ENCODE measurements at regions not wholly inside any gene's neighbourhood (a gene's known extent, or its start where the extent isn't known, plus 50 kb on each side); places are given as distances from the start of the nearest gene placed in this dataset.

GRCh38 chr13:76330761-76331160 lies 555.4 kb downstream of the KCTD12 start:
- WGBS, 2 donors, result 60 to 81% methylated on average over 2 of the region's 2 CpGs
- Histone ChIP-seq H3K4me1 (peaks cover 0 to 65% (median 35%) of the 10 kb centered on the region in 4 donors), H3K27me3 (no peaks in the 10 kb centered on the region), H3K4me3 (no peak overlapping the region), H3K36me3 (no peaks in the 10 kb centered on the region), H3K9me3 (no peaks in the 10 kb centered on the region), H3K27ac (peak overlapping the region in 1 of 4 donors; percentile 68)
- DNase-seq, result no peak
- no peak for TF ChIP-seq POLR2AphosphoS5 (IDR thresholded peaks at IDR 0.05)
- TF ChIP-seq EP300 (IDR thresholded peaks at IDR 0.05), result no peak
- TF ChIP-seq, protein P1, sequence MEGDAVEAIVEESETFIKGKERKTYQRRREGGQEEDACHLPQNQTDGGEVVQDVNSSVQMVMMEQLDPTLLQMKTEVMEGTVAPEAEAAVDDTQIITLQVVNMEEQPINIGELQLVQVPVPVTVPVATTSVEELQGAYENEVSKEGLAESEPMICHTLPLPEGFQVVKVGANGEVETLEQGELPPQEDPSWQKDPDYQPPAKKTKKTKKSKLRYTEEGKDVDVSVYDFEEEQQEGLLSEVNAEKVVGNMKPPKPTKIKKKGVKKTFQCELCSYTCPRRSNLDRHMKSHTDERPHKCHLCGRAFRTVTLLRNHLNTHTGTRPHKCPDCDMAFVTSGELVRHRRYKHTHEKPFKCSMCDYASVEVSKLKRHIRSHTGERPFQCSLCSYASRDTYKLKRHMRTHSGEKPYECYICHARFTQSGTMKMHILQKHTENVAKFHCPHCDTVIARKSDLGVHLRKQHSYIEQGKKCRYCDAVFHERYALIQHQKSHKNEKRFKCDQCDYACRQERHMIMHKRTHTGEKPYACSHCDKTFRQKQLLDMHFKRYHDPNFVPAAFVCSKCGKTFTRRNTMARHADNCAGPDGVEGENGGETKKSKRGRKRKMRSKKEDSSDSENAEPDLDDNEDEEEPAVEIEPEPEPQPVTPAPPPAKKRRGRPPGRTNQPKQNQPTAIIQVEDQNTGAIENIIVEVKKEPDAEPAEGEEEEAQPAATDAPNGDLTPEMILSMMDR (IDR thresholded peaks at IDR 0.05), result no peak
- TF ChIP-seq POLR2A (IDR thresholded peaks at IDR 0.05), result no peak
- intact Hi-C loops (cut with DNase I), result loop anchor here (5.0 kb wide), 1 partner anchor 57 kb away; no protein-coding TSS in a partner anchor

- H3K4me1 ChIP-seq, result peaks cover 0 to 58% (median 31%) of the 10 kb centered on the region in 4 donors
- H3K9me3 ChIP-seq, result no peaks in the 10 kb centered on the region
- intact Hi-C loops (cut with DNase I), result loop anchor here (5.0 kb wide), 1 partner anchor 57 kb away; no protein-coding TSS in a partner anchor
- WGBS, 2 donors, result 43 to 76% methylated on average over 2 of the region's 2 CpGs
- H3K27me3 ChIP-seq, result no peaks in the 10 kb centered on the region
- H3K36me3 ChIP-seq, result no peaks in the 10 kb centered on the region
- H3K4me3 ChIP-seq, result no peak overlapping the region
- no peak for TF ChIP-seq POLR2AphosphoS5 (IDR thresholded peaks at IDR 0.05)
- no peak for TF ChIP-seq EP300 (IDR thresholded peaks at IDR 0.05)
- TF ChIP-seq, protein P1 (IDR thresholded peaks at IDR 0.05), result no peak
- TF ChIP-seq POLR2A (IDR thresholded peaks at IDR 0.05), result no peak
- no peak for DNase-seq
- peak overlapping the region in 1 of 4 donors; percentile 68 for H3K27ac ChIP-seq
These were observed 556.2 kb downstream of the KCTD12 start for GRCh38 chr13:76329866-76330580.

DNA sequence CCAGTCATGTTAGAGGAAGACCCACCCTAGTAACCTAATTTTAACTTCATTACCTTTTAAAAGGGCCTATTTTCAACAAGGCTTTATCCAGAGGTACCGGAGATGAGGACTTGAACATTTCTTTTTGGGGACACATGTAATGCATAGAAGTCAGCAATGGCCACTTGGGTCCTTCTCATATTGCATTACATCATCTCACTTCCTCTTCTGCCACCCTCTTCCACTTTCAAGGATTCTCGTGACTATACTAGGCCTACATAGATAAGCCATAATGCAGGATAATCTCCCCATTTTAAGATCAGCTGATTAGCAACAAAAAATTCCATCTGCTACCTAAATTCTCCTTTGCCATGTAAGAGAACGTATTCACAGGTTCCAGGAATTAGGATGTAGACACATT lies 557.2 kb downstream of the KCTD12 start:
- H3K27ac ChIP-seq, result no peak overlapping the region
- no peaks in the 10 kb centered on the region for H3K9me3 ChIP-seq
- H3K4me1 ChIP-seq, result peaks cover 0 to 48% (median 26%) of the 10 kb centered on the region in 4 donors
- H3K4me3 ChIP-seq, result no peak overlapping the region
- DNase-seq, result no peak
- TF ChIP-seq POLR2A (IDR thresholded peaks at IDR 0.05), result no peak
- TF ChIP-seq POLR2AphosphoS5 (IDR thresholded peaks at IDR 0.05), result no peak
- TF ChIP-seq, protein P1 (IDR thresholded peaks at IDR 0.05), result no peak
- no peak for TF ChIP-seq EP300 (IDR thresholded peaks at IDR 0.05)
- intact Hi-C loops (cut with DNase I), result no loop called here
- 76 to 86% methylated on average over 3 of the region's 3 CpGs for WGBS, 2 donors
- H3K36me3 ChIP-seq, result no peaks in the 10 kb centered on the region
- H3K27me3 ChIP-seq, result no peaks in the 10 kb centered on the region

DNA sequence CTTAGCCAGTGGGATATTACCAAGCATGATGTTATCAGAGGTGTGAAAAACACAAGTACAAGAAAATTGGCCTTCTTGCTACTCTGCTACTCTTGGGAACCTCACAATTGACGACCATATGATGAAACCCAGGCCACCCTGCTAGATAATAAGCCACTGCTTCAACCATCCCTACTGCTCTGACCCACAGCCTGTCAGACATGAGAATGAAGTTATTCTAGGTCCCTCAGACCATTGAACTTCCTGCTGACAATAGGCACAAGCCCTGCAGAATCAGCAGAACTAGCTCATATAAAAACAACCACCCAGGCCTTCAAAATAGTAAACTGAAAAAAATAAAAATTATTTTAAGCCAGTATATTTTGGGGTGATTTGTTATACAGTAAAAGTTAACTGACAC lies 559.9 kb downstream of the KCTD12 start:
- no peak for DNase-seq
- intact Hi-C loops (cut with DNase I), result no loop called here
- Histone ChIP-seq H3K27ac (no peak overlapping the region), H3K9me3 (peaks cover 0 to 1% (median 0%) of the 10 kb centered on the region in 4 donors), H3K36me3 (no peaks in the 10 kb centered on the region), H3K4me1 (peaks cover 0 to 36% (median 11%) of the 10 kb centered on the region in 4 donors), H3K4me3 (no peak overlapping the region), H3K27me3 (no peaks in the 10 kb centered on the region)
- WGBS, 2 donors, result 10 to 62% methylated on average over 1 of the region's 1 CpG
- TF ChIP-seq, protein P1 (IDR thresholded peaks at IDR 0.05), result no peak
- TF ChIP-seq POLR2A (IDR thresholded peaks at IDR 0.05) (no peak), EP300 (IDR thresholded peaks at IDR 0.05) (no peak), POLR2AphosphoS5 (IDR thresholded peaks at IDR 0.05) (no peak)

All from sigmoid colon (tissue), 6 donors.